ENCODE measurements at regions not wholly inside any gene's neighbourhood (a gene's known extent, or its start where the extent isn't known, plus 50 kb on each side); places are given as distances from the start of the nearest gene placed in this dataset.

- Histone ChIP-seq H2BK5ac (ENCODE audit: low read depth, low read length, poor library complexity, severe bottlenecking) (no peak overlapping the region), H3K18ac (ENCODE audit: low read depth, low read length) (no peak overlapping the region), H3K36me3 (ENCODE audit: control insufficient read depth, insufficient read depth, low read length) (no peaks in the 10 kb centered on the region), H2AFZ (replicated peaks; ENCODE audit: low read length, poor library complexity) (no peak overlapping the region), H2BK15ac (ENCODE audit: low read depth, low read length) (no peak overlapping the region), H2BK20ac (ENCODE audit: low read depth, low read length) (no peak overlapping the region), H4K20me1 (ENCODE audit: insufficient read depth, low read length) (no peaks in the 10 kb centered on the region), H3K4me2 (ENCODE audit: low read depth, low read length) (no peak overlapping the region), H2BK120ac (ENCODE audit: low read depth, low read length) (no peak overlapping the region), H4K91ac (ENCODE audit: insufficient read depth, low read depth, low read length) (no peak overlapping the region), H3K14ac (replicated peaks; ENCODE audit: low read depth, low read length) (no peak overlapping the region), H4K5ac (ENCODE audit: low read depth, low read length) (no peak overlapping the region), H3K23ac (ENCODE audit: low read depth, low read length) (no peak overlapping the region), H3K27me3 (ENCODE audit: control insufficient read depth, insufficient read depth, low read length) (no peaks in the 10 kb centered on the region), H4K8ac (ENCODE audit: low read depth in 2 of 2, low read length in 2 of 2) (no peak overlapping the region), H3K4me3 (ENCODE audit: insufficient read depth, low read depth, low read length) (no peak overlapping the region), H3K9ac (ENCODE audit: low read depth, low read length) (no peak overlapping the region), H3K4me1 (ENCODE audit: control insufficient read depth, insufficient read depth, low read length) (peaks cover 4% of the 10 kb centered on the region), H2AK9ac (replicated peaks; ENCODE audit: low read depth, low read length, poor library complexity) (no peak overlapping the region), H3K27ac (ENCODE audit: insufficient read depth, low read length) (no peak overlapping the region), H3K9me3 (ENCODE audit: control insufficient read depth, insufficient read depth, low read length) (0 out of 2 replicates have a peak, but pooled peaks cover 2% of the 10 kb centered on the region), H3K79me1 (ENCODE audit: low read depth in 1 of 2, low read length in 2 of 2) (no peaks in the 10 kb centered on the region), H2AK5ac (ENCODE audit: low read depth, low read length) (no peak overlapping the region), H3K4ac (ENCODE audit: low read depth, low read length) (no peak overlapping the region), H3K9me1 (ENCODE audit: insufficient read depth, low read length) (no peaks in the 10 kb centered on the region), H3K56ac (ENCODE audit: extremely low read depth, insufficient read depth, low read length) (no peak overlapping the region)
- ATAC-seq (ENCODE audit: low read depth) (peak; percentile 63), DNase-seq (peak; percentile 62)
- dilution Hi-C loops (cut with HindIII; ENCODE audit: low sequenced_read_pairs, unreplicated experiment), result no loop called here
- ChIA-PET CTCF (interaction anchor here (1.1 kb wide), 1 partner anchor 8 kb away, joined by 3 read pairs; no protein-coding TSS in a partner anchor), POLR2A (ENCODE audit: unreplicated experiment) (no interaction called here)
- BruUV-seq (replicated peaks), result no TSS peak
- intact Hi-C loops (cut with micrococcal nuclease), result no loop called here
- in situ Hi-C loops (cut with MboI; ENCODE audit: low sequenced_read_pairs), result no loop called here
- TF ChIP-seq MAZ (IDR thresholded peaks at IDR 0.05; ENCODE audit: borderline replicate concordance, low read depth, low read length) (no peak), MXI1 (IDR thresholded peaks at IDR 0.05; ENCODE audit: borderline replicate concordance, low read depth, low read length) (no peak), RFX5 (IDR thresholded peaks at IDR 0.05; ENCODE audit: low read depth, low read length) (no peak), USF2 (IDR thresholded peaks at IDR 0.05; ENCODE audit: low read depth, low read length) (no peak), NFE2L2 (IDR thresholded peaks at IDR 0.05; ENCODE audit: low read depth, low read length) (no peak), POLR2A (IDR thresholded peaks at IDR 0.05; ENCODE audit: low read depth, low read length) (no peak), FOS (IDR thresholded peaks at IDR 0.05; ENCODE audit: low read depth, low read length) (no peak), CTCF (conservative IDR thresholded peaks at IDR 0.05; ENCODE audit: low read depth, low read length) (no peak), MAFK (IDR thresholded peaks at IDR 0.05; ENCODE audit: low read depth, low read length) (no peak)
- TF ChIP-seq, protein P1, sequence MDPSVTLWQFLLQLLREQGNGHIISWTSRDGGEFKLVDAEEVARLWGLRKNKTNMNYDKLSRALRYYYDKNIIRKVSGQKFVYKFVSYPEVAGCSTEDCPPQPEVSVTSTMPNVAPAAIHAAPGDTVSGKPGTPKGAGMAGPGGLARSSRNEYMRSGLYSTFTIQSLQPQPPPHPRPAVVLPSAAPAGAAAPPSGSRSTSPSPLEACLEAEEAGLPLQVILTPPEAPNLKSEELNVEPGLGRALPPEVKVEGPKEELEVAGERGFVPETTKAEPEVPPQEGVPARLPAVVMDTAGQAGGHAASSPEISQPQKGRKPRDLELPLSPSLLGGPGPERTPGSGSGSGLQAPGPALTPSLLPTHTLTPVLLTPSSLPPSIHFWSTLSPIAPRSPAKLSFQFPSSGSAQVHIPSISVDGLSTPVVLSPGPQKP (IDR thresholded peaks at IDR 0.05; ENCODE audit: borderline replicate concordance, low read depth, low read length), result no peak
These were observed 278.8 kb downstream of the GAS1 start for GRCh38 chr9:86668488-86668887.
